ENCODE measurements at regions not wholly inside any gene's neighbourhood (a gene's known extent, or its start where the extent isn't known, plus 50 kb on each side); places are given as distances from the start of the nearest gene placed in this dataset.

DNA sequence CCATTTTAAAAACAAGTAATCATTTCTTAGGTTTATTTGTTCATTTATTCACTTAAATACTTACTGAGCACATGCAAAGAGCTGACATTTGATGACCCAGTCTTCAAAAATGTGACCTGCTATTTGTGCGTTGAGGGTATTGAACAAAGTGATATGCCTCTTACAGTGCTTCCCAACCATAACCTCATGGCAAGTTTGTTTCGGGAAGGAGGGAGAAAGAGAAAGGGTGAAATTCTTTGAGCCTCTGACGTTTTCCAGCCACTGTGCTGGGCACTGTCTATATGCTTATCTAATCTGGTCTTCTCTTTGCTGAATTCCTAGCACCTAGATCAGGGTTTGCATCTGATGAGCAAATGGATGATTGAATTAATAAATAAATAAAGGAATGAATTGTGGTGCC, 479.1 kb downstream of the HAPSTR1 start:
- no peak overlapping the region for H3K4me3 ChIP-seq
- no peaks in the 10 kb centered on the region for H3K27me3 ChIP-seq
- WGBS, 2 donors = 64 to 72% methylated on average over 3 of the region's 3 CpGs
- TF ChIP-seq, protein P1, sequence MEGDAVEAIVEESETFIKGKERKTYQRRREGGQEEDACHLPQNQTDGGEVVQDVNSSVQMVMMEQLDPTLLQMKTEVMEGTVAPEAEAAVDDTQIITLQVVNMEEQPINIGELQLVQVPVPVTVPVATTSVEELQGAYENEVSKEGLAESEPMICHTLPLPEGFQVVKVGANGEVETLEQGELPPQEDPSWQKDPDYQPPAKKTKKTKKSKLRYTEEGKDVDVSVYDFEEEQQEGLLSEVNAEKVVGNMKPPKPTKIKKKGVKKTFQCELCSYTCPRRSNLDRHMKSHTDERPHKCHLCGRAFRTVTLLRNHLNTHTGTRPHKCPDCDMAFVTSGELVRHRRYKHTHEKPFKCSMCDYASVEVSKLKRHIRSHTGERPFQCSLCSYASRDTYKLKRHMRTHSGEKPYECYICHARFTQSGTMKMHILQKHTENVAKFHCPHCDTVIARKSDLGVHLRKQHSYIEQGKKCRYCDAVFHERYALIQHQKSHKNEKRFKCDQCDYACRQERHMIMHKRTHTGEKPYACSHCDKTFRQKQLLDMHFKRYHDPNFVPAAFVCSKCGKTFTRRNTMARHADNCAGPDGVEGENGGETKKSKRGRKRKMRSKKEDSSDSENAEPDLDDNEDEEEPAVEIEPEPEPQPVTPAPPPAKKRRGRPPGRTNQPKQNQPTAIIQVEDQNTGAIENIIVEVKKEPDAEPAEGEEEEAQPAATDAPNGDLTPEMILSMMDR (IDR thresholded peaks at IDR 0.05) = no peak
- TF ChIP-seq POLR2A (IDR thresholded peaks at IDR 0.05) = no peak
- no peaks in the 10 kb centered on the region for H3K4me1 ChIP-seq
- DNase-seq = no peak
- ATAC-seq = no peak
- H3K36me3 ChIP-seq (replicated peaks in 1 of 2; ENCODE audit: insufficient read depth in 1 of 2, low read depth in 2 of 2) = no peaks in the 10 kb centered on the region
- H3K27ac ChIP-seq = no peak overlapping the region
- intact Hi-C loops (cut with DNase I) = no loop called here
- H3K9me3 ChIP-seq = no peaks in the 10 kb centered on the region

DNA sequence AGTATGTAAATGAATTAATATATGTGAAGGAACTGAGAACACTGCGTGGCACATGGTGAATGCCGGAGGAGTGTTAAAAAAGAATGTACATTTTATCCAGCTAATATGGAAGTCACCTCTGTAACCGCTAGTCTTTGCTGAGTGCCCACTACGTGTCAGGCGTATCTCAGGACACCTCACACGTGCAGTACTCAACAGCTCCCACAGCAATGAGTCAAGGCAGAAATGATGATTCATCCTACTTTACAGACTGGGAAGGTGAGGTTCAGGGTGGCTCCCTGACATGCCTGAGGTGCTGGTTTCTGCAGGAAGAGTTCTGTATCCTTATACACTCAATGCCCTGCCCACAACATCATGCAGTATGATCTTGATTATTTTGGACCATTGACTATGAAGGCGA, 487.0 kb downstream of the HAPSTR1 start:
- H3K9me3 ChIP-seq = no peaks in the 10 kb centered on the region
- ATAC-seq (no peak), DNase-seq (no peak)
- no peak overlapping the region for H3K27ac ChIP-seq
- H3K36me3 ChIP-seq (replicated peaks in 1 of 2; ENCODE audit: insufficient read depth in 1 of 2, low read depth in 2 of 2) = no peaks in the 10 kb centered on the region
- intact Hi-C loops (cut with DNase I) = no loop called here
- no peaks in the 10 kb centered on the region for H3K4me1 ChIP-seq
- no peak overlapping the region for H3K4me3 ChIP-seq
- no peaks in the 10 kb centered on the region for H3K27me3 ChIP-seq
- WGBS, 2 donors = 63 to 69% methylated on average over 7 of the region's 7 CpGs
- TF ChIP-seq, protein P1 (IDR thresholded peaks at IDR 0.05) = no peak
- TF ChIP-seq POLR2A (IDR thresholded peaks at IDR 0.05) = no peak

DNA sequence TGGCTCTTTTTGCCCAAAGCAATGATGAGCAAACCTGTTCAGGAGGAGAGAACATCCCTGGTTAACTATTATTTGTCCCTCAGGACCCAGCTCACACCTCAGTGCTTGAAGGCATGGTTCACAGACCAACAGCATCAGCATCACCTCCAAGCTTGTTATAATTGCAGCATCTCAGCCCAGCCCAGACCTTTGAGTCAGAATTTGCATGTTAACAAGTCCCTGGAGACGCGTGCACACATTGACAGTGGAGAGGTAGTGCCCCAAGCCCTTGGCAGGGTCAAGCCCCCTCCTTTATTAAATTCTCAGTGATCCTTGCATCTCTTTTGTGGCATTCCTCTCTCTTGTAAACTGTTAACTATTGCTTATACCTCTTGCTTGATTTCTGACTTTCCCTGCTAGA, 488.6 kb downstream of the HAPSTR1 start:
- H3K27me3 ChIP-seq = no peaks in the 10 kb centered on the region

DNA sequence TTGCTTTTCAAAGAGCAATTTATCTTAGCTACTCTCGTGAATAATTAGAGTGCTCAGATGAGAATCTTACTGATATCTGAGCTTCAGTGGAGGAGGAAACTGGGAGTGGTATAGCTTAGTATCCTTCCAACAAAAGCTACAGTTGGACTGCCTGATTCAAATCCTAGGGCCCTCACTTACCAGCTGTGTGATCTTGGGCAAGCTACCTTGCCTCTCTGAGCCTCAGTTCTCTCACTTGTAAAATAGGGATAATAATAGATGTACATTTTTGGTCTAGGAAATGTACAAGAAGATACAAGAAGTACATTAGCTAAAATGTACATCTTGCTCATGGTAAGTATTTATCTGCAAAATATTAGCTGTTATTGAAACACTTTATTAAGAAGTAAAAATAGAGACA, 502.0 kb downstream of the HAPSTR1 start:
- TF ChIP-seq, protein P1 (IDR thresholded peaks at IDR 0.05) = no peak
- no peak for TF ChIP-seq POLR2A (IDR thresholded peaks at IDR 0.05)
- H3K4me1 ChIP-seq = no peaks in the 10 kb centered on the region
- no peaks in the 10 kb centered on the region for H3K27me3 ChIP-seq
- H3K36me3 ChIP-seq (replicated peaks in 1 of 2; ENCODE audit: insufficient read depth in 1 of 2, low read depth in 2 of 2) = no peaks in the 10 kb centered on the region
- H3K27ac ChIP-seq = no peak overlapping the region
- intact Hi-C loops (cut with DNase I) = no loop called here
- no peaks in the 10 kb centered on the region for H3K9me3 ChIP-seq
- H3K4me3 ChIP-seq = no peak overlapping the region
- 50 to 56% methylated on average over 1 of the region's 1 CpG for WGBS, 2 donors
- ATAC-seq (no peak), DNase-seq (no peak)

More for the DNA sequence above, 488.6 kb downstream of the HAPSTR1 start:
- no peak for TF ChIP-seq POLR2A (IDR thresholded peaks at IDR 0.05)
- TF ChIP-seq, protein P1 (IDR thresholded peaks at IDR 0.05) = no peak
- Histone ChIP-seq H3K4me1 (no peaks in the 10 kb centered on the region), H3K36me3 (replicated peaks in 1 of 2; ENCODE audit: insufficient read depth in 1 of 2, low read depth in 2 of 2) (no peaks in the 10 kb centered on the region), H3K27ac (no peak overlapping the region), H3K4me3 (no peak overlapping the region), H3K9me3 (no peaks in the 10 kb centered on the region)
- intact Hi-C loops (cut with DNase I) = no loop called here
- DNase-seq (no peak), ATAC-seq (no peak)
- WGBS, 2 donors = 78 to 86% methylated on average over 2 of the region's 2 CpGs

DNA sequence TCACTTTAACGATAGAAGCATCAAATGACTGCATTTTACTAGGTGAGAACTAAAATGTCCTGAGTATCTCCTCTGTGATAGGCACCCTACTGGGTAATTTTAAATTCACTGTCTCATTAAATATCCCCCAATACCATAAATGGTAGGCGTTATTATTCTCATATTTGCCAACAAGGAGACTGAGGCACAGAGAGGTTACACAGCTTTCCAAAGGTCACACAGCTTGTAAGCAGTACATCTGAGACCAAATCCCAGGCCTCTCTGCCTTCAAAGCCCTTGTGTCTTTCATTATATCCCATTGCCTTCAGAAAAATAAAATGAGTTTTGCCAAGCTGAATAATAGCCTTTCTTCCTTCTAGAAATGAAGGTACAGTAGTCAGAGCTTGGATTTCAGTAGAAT, 502.6 kb downstream of the HAPSTR1 start:
- intact Hi-C loops (cut with DNase I) = no loop called here
- WGBS, 2 donors = 69 to 73% methylated on average over 2 of the region's 2 CpGs
- H3K4me1 ChIP-seq = no peaks in the 10 kb centered on the region
- H3K27me3 ChIP-seq = no peaks in the 10 kb centered on the region
- DNase-seq (no peak), ATAC-seq (no peak)
- no peak overlapping the region for H3K4me3 ChIP-seq
- TF ChIP-seq, protein P1 (IDR thresholded peaks at IDR 0.05) = no peak
- TF ChIP-seq POLR2A (IDR thresholded peaks at IDR 0.05) = no peak
- no peaks in the 10 kb centered on the region for H3K36me3 ChIP-seq (replicated peaks in 1 of 2; ENCODE audit: insufficient read depth in 1 of 2, low read depth in 2 of 2)
- no peak overlapping the region for H3K27ac ChIP-seq
- no peaks in the 10 kb centered on the region for H3K9me3 ChIP-seq

Data from body of pancreas (tissue), 4 donors.